Activated T-cell treated with anti-CD3 and anti-CD28 coated beads, Interleukin-2, amount 50 U/mL, for 4 hours (primary cell): ENCODE measurements at regions not wholly inside any gene's neighbourhood (a gene's known extent, or its start where the extent isn't known, plus 50 kb on each side); places are given as distances from the start of the nearest gene placed in this dataset.
"Not testable (repeated sequence)": the region's sequence is repeated elsewhere in the genome, so short reads cannot be mapped to it uniquely, and the experiment has no call there.

Source experiments
- ATAC-seq, 2 donors: fragments of 200-7000 bp; cut with Tn5 transposase; one replicate each; pipeline ENCODE4 v1.10.0; 2021
- DNase-seq: peaks from one replicate; pipeline ENCODE4 v3.0.0-alpha.2; 2020
- H3K27me3 Mint-ChIP-seq: one replicate; pipeline ENCODE4 v1.8.0; 2021; ENCODE audit warnings: low read depth, mixed read lengths
- H3K36me3 Mint-ChIP-seq: one replicate; pipeline ENCODE4 v1.8.0; 2022; ENCODE audit warnings: mixed read lengths; ENCODE audit not compliant: insufficient read depth
- H3K4me1 Mint-ChIP-seq: one replicate; pipeline ENCODE4 v1.8.0; 2021; ENCODE audit warnings: low read depth, mixed read lengths
- H3K4me3 Mint-ChIP-seq: one replicate; pipeline ENCODE4 v1.8.0; 2021; ENCODE audit warnings: mild to moderate bottlenecking, moderate library complexity, mixed read lengths
- H3K9me3 Mint-ChIP-seq: one replicate; pipeline ENCODE4 v1.8.0; 2021; ENCODE audit warnings: mixed read lengths

- peaks cover 17% of the 10 kb centered on the region for H3K27me3 Mint-ChIP-seq
- ATAC-seq (no peak), DNase-seq (no peak)
- H3K9me3 Mint-ChIP-seq: peaks cover 24% of the 10 kb centered on the region
- H3K4me3 Mint-ChIP-seq: no peak overlapping the region
- H3K4me1 Mint-ChIP-seq: no peaks in the 10 kb centered on the region
- H3K36me3 Mint-ChIP-seq: peaks cover 2% of the 10 kb centered on the region
Observed at GRCh38 chr2:161480123-161480522, 64.0 kb downstream of the TBR1 start.

GRCh38 chr2:161481619-161482018, 65.5 kb downstream of the TBR1 start:
- no peak for DNase-seq
- Mint-ChIP-seq H3K27me3 (peaks cover 17% of the 10 kb centered on the region), H3K4me3 (no peak overlapping the region), H3K4me1 (no peaks in the 10 kb centered on the region), H3K9me3 (peaks cover 24% of the 10 kb centered on the region), H3K36me3 (peaks cover 2% of the 10 kb centered on the region)
- no peak for ATAC-seq

GRCh38 chr2:161484061-161484460, 68.0 kb downstream of the TBR1 start:
- no peak for ATAC-seq
- Mint-ChIP-seq H3K27me3 (peaks cover 11% of the 10 kb centered on the region), H3K4me3 (no peak overlapping the region), H3K36me3 (peaks cover 2% of the 10 kb centered on the region), H3K9me3 (peaks cover 21% of the 10 kb centered on the region), H3K4me1 (no peaks in the 10 kb centered on the region)
- DNase-seq: no peak

GRCh38 chr2:161486111-161486510, 70.0 kb downstream of the TBR1 start:
- Mint-ChIP-seq H3K9me3 (peaks cover 15% of the 10 kb centered on the region), H3K4me1 (no peaks in the 10 kb centered on the region), H3K27me3 (peaks cover 10% of the 10 kb centered on the region), H3K4me3 (no peak overlapping the region), H3K36me3 (peaks cover 2% of the 10 kb centered on the region)
- DNase-seq (no peak), ATAC-seq (no peak)

GRCh38 chr2:161488131-161488699, 72.1 kb downstream of the TBR1 start:
- no peak for ATAC-seq
- no peak overlapping the region for H3K4me3 Mint-ChIP-seq
- no peak for DNase-seq
- no peaks in the 10 kb centered on the region for H3K4me1 Mint-ChIP-seq
- H3K27me3 Mint-ChIP-seq: peaks cover 5% of the 10 kb centered on the region
- H3K36me3 Mint-ChIP-seq: no peaks in the 10 kb centered on the region
- peaks cover 3% of the 10 kb centered on the region for H3K9me3 Mint-ChIP-seq

GRCh38 chr2:161488879-161489278, 72.8 kb downstream of the TBR1 start:
- no peak for DNase-seq

GRCh38 chr2:161500892-161501610, 85.0 kb downstream of the TBR1 start:
- Mint-ChIP-seq H3K27me3 (peaks cover 32% of the 10 kb centered on the region), H3K4me3 (peak overlapping the region; percentile 72)
- H3K36me3 Mint-ChIP-seq, DNase-seq, H3K4me1 Mint-ChIP-seq, H3K9me3 Mint-ChIP-seq: not testable (repeated sequence)
- peak; percentile 37 to 52 for ATAC-seq

More at GRCh38 chr2:161488879-161489278, 72.8 kb downstream of the TBR1 start:
- ATAC-seq: no peak
- Mint-ChIP-seq H3K9me3 (no peaks in the 10 kb centered on the region), H3K4me3 (no peak overlapping the region), H3K4me1 (no peaks in the 10 kb centered on the region), H3K36me3 (no peaks in the 10 kb centered on the region), H3K27me3 (peaks cover 2% of the 10 kb centered on the region)

GRCh38 chr2:161502279-161502678, 86.2 kb downstream of the TBR1 start:
- DNase-seq, H3K4me3 Mint-ChIP-seq, H3K36me3 Mint-ChIP-seq, H3K9me3 Mint-ChIP-seq, H3K4me1 Mint-ChIP-seq, ATAC-seq: not testable (repeated sequence)
- peaks cover 28% of the 10 kb centered on the region for H3K27me3 Mint-ChIP-seq

GRCh38 chr2:161504628-161505289, 88.7 kb downstream of the TBR1 start:
- H3K27me3 Mint-ChIP-seq: peaks cover 16% of the 10 kb centered on the region
- not testable (repeated sequence) for H3K36me3 Mint-ChIP-seq, H3K4me3 Mint-ChIP-seq, H3K4me1 Mint-ChIP-seq, ATAC-seq, DNase-seq, H3K9me3 Mint-ChIP-seq

GRCh38 chr2:161505466-161505865, 89.4 kb downstream of the TBR1 start:
- not testable (repeated sequence) for ATAC-seq, H3K4me1 Mint-ChIP-seq, DNase-seq, H3K36me3 Mint-ChIP-seq, H3K9me3 Mint-ChIP-seq, H3K4me3 Mint-ChIP-seq
- H3K27me3 Mint-ChIP-seq: peaks cover 16% of the 10 kb centered on the region

GRCh38 chr2:161513295-161514032, 97.4 kb downstream of the TBR1 start:
- not testable (repeated sequence) for DNase-seq, ATAC-seq, H3K36me3 Mint-ChIP-seq, H3K4me1 Mint-ChIP-seq, H3K9me3 Mint-ChIP-seq, H3K4me3 Mint-ChIP-seq
- H3K27me3 Mint-ChIP-seq: peaks cover 14% of the 10 kb centered on the region

GRCh38 chr2:161522796-161523195, 101.4 kb upstream of the SLC4A10 start:
- DNase-seq (no peak), ATAC-seq (no peak)
- no peaks in the 10 kb centered on the region for H3K4me1 Mint-ChIP-seq
- no peaks in the 10 kb centered on the region for H3K27me3 Mint-ChIP-seq
- H3K4me3 Mint-ChIP-seq: no peak overlapping the region
- peaks cover 16% of the 10 kb centered on the region for H3K9me3 Mint-ChIP-seq
- peaks cover 1% of the 10 kb centered on the region for H3K36me3 Mint-ChIP-seq

GRCh38 chr2:161533218-161533617, 91.0 kb upstream of the SLC4A10 start:
- Mint-ChIP-seq H3K36me3 (no peaks in the 10 kb centered on the region), H3K4me3 (no peak overlapping the region), H3K27me3 (peaks cover 16% of the 10 kb centered on the region), H3K9me3 (peaks cover 16% of the 10 kb centered on the region), H3K4me1 (no peaks in the 10 kb centered on the region)
- DNase-seq: no peak
- ATAC-seq: no peak

GRCh38 chr2:161546635-161547034, 77.6 kb upstream of the SLC4A10 start:
- no peak overlapping the region for H3K4me3 Mint-ChIP-seq
- H3K9me3 Mint-ChIP-seq: no peaks in the 10 kb centered on the region
- DNase-seq (no peak), ATAC-seq (no peak)
- no peaks in the 10 kb centered on the region for H3K4me1 Mint-ChIP-seq
- H3K27me3 Mint-ChIP-seq: peaks cover 2% of the 10 kb centered on the region
- H3K36me3 Mint-ChIP-seq: no peaks in the 10 kb centered on the region
